22Rv1 (cell line): ENCODE measurements at regions not wholly inside any gene's neighbourhood (a gene's known extent, or its start where the extent isn't known, plus 50 kb on each side); places are given as distances from the start of the nearest gene placed in this dataset.

Source experiments
- H3K27ac ChIP-seq: fragments of 450-650 bp; 2 replicates; pipeline ENCODE4 v1.5.1; 2017
- ZFX ChIP-seq: fragments of 450-650 bp; IDR thresholded peaks from 2 replicates; pipeline ENCODE4 v1.6.1; 2017; ENCODE audit warnings: antibody characterized with exemption, borderline replicate concordance
- TF ChIP-seq, protein P1 (sequence below): fragments of 450-650 bp; IDR thresholded peaks from 2 replicates; pipeline ENCODE4 v1.5.1; 2017; ENCODE audit warnings: mild to moderate bottlenecking

DNA sequence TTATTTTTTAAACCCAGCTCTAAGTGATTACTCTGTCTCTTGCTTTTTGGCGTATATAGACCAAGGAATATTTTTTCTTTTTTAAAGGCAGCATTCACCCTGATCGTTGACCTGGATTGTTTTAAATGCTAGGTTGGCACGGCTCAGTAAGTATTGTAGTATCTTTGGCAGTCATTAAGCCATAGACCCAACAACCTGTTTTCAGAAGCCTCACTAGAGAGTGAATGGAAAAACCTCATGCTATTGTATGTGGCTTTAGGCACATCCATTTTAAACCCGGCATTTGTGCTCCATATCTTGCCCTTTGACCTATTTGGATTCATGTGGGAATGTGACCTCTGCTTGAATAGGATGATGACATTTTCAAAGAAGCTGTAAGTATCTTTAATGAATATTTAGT, 183.9 kb downstream of the SNCA start:
- no peak for TF ChIP-seq ZFX
- TF ChIP-seq, protein P1, sequence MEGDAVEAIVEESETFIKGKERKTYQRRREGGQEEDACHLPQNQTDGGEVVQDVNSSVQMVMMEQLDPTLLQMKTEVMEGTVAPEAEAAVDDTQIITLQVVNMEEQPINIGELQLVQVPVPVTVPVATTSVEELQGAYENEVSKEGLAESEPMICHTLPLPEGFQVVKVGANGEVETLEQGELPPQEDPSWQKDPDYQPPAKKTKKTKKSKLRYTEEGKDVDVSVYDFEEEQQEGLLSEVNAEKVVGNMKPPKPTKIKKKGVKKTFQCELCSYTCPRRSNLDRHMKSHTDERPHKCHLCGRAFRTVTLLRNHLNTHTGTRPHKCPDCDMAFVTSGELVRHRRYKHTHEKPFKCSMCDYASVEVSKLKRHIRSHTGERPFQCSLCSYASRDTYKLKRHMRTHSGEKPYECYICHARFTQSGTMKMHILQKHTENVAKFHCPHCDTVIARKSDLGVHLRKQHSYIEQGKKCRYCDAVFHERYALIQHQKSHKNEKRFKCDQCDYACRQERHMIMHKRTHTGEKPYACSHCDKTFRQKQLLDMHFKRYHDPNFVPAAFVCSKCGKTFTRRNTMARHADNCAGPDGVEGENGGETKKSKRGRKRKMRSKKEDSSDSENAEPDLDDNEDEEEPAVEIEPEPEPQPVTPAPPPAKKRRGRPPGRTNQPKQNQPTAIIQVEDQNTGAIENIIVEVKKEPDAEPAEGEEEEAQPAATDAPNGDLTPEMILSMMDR: no peak
- H3K27ac ChIP-seq: no peak overlapping the region

GRCh38 chr4:89645482-89645881, 191.5 kb downstream of the SNCA start:
- H3K27ac ChIP-seq: no peak overlapping the region
- no peak for TF ChIP-seq ZFX
- TF ChIP-seq, protein P1: no peak

- no peak for TF ChIP-seq ZFX
- TF ChIP-seq, protein P1: peak; percentile 24; the same call in 1 of the 2 replicates
- H3K27ac ChIP-seq: no peak overlapping the region
These were observed 195.6 kb downstream of the SNCA start for GRCh38 chr4:89641367-89641687.

GRCh38 chr4:89640620-89641366, 196.2 kb downstream of the SNCA start:
- TF ChIP-seq ZFX: no peak
- TF ChIP-seq, protein P1: peak; percentile 69
- no peak overlapping the region for H3K27ac ChIP-seq

DNA sequence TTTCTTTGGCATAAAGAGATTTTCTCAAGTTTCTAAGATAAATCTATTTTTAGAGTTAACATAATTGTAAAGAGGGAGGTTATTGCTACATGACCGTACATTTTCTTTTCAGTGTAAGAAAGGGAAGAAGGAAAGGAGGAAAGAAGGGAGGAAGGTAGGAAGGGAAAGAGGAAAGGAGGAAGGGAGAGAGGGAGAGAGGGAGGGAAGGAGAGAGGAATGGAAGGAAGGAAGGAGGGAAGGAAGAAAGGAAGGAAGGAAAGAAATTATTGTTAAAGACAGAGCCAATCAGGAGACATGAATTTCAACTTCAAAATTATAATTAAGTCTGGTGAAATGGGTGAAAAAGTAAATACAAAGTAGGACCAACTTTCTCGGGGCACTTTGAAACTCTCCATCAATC, 197.6 kb downstream of the SNCA start:
- H3K27ac ChIP-seq: no peak overlapping the region
- TF ChIP-seq, protein P1: no peak
- no peak for TF ChIP-seq ZFX

DNA sequence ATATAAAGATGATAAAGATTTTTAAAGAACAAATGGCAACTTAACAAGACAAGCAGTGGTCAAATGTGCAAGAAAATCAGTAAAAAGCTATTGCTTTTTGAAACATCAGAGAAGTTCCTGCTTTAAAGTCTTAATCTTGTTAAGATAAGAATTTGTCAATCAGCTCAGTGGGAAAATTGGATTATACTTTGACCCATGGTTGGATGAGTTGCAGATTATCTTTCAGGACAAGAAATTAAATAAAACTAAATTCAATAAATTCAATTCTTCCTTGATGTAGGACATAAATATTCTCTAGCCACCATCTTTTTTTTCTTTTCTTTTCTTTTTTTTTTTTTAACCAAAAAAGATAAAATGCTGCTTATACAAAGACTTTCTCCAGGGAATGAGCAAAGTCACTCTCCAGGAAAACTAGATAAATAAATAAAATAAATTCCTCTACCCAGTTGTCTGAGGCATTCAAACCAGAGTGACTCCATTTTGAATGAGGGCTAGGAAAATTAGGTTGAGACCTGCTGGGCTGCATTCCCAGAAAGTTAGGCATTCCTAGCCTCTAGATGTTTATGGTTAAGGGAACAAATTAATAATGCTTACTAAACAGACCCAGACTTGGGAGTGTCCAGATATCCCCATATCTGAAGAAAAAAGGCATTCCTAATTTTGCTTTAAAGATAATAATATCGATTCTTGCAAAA, 211.2 kb downstream of the SNCA start:
- TF ChIP-seq, protein P1: no peak
- TF ChIP-seq ZFX: no peak
- H3K27ac ChIP-seq: no peak overlapping the region

GRCh38 chr4:89619206-89619962, 217.6 kb downstream of the SNCA start:
- TF ChIP-seq ZFX: no peak
- TF ChIP-seq, protein P1: no peak
- no peak overlapping the region for H3K27ac ChIP-seq
